ENCODE measurements at regions not wholly inside any gene's neighbourhood (a gene's known extent, or its start where the extent isn't known, plus 50 kb on each side); places are given as distances from the start of the nearest gene placed in this dataset.

DNA sequence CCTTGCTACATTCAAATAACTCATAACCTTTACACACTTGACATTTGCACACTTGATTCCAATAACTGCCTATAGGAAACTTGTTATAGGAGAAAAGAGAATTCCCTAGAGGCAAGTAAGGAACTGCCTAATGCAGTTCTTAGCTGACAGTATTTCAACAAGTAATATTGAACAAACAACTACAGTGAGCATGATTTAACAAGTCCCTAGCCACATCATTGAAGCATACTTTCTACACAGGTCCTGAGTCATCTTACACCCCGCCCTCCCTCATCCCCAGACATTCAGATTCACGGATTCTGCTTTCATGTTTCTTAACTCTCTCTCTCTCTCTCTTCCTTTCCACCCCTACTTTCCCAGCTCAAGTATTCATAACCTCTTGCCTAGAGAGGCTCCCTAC, 153.5 kb downstream of the LSM5 start:
- DNase-seq, result no peak

DNA sequence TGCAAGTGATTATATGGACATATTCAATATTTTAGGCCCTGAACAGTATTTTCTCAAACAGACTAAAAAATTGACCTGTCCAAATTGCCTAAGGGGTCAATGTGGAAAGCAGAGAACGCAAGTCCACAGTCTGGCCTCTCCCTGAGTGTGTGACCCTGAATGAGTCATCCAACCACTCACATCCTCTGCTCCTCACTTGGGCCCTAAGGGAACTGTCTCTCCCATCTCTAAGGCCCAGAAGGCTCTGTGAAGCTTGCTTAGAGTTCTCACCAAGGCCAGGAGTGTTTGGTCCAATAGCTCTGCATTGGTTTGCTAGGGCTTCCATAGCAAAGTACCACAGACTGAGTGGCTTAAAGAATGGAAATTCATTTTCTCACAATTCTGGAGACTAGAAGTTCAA, 155.1 kb downstream of the LSM5 start:
- DNase-seq, result no peak

- DNase-seq, result no peak
These were observed 159.6 kb downstream of the LSM5 start for GRCh38 chr7:32330602-32331001.

- DNase-seq, result no peak
These were observed 164.1 kb downstream of the LSM5 start for GRCh38 chr7:32326078-32326477.

DNA sequence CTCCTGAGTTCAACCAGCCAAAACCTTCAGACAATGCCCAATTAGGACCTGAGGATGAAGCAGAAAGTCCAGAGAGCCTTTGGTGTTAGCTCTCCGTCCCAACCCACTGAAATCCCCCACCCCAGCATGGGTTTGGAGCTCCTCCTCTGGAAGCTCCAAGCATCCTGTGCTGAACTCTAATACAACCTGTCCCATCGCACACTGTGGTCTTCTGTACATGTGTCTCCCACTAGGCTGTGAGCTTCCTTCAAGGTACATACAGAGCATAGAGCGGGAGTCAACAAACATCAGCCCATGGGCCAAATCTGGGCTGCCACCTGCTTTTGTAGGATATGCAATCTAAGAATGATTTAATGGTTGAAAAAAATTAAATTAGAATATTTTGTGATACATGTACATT, 166.5 kb downstream of the LSM5 start:
- DNase-seq, result no peak

GRCh38 chr7:32319012-32319382, 171.2 kb downstream of the LSM5 start:
- DNase-seq, result no peak

DNA sequence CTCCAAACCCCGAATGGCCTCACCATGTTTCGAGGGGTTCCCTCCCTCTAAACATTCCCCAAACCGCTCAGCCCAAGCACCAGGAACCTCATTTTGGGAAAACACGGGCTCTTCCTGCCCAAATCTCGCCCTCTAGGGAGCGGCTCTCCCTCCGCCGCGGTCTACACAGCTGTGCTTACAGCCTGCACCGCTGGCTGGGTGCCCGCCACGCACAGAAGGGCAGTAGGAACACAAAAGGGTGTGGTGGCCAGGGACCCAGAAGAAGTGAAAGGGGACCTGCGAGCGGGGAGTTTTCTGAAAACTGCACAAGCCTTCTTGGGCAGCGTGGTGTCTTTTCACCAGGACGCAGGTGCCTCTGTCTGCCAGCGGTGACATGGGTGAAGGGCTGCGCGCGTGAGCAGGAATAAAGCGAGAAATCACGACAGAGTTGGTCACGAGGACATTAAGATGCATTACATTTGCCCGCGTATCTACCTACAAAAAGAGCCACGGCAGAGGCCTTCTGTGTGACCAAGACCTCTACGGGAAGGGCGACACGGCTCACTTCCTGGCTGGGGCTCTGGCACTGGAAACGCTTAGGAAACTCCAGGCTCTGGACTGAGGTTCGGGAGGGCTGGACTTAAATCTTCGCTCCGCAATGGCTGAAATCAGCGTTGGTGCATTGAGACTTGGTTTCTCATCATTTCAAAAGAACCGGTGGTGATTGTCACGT, 171.7 kb downstream of the LSM5 start:
- no peak for DNase-seq

DNA sequence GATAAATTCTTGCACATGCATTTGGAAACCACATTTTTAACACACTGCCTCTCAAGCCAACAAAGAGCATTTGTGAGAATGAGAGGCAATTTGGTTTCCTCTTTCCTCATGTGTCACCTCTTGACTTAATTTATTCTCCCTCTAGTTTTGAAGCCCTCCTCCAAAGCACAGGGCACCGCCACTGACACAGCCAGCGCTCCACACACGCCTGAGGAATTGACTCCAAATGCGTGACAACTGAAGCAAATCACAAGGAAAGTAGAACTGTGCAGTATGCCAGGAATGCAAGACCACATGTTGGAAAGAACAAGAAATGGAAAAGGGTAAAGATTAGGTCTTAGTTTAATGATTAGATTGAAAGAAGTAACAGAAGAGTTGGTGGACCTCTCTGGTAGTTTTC, 173.3 kb downstream of the LSM5 start:
- no peak for DNase-seq

DNA sequence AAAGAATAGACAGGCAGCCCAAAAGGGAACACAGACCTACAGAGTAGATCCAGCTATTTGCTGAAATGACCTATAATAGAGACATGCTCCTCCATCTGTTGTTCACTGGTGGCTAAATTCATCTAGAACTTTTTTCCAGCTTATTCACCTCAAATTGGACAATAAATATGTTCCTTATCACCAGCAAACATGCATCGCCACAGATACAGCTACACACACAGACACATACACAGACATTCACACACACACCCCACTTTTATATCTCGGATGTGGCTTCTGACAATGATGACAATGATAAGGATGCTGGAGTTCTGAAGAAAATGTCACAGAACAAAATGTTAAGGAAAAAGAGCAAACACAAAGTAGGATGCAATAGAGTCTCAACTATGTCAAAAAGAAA, 175.4 kb downstream of the LSM5 start:
- DNase-seq, result no peak

- DNase-seq, result no peak
These were observed 188.8 kb downstream of the LSM5 start for GRCh38 chr7:32301427-32301826.

DNA sequence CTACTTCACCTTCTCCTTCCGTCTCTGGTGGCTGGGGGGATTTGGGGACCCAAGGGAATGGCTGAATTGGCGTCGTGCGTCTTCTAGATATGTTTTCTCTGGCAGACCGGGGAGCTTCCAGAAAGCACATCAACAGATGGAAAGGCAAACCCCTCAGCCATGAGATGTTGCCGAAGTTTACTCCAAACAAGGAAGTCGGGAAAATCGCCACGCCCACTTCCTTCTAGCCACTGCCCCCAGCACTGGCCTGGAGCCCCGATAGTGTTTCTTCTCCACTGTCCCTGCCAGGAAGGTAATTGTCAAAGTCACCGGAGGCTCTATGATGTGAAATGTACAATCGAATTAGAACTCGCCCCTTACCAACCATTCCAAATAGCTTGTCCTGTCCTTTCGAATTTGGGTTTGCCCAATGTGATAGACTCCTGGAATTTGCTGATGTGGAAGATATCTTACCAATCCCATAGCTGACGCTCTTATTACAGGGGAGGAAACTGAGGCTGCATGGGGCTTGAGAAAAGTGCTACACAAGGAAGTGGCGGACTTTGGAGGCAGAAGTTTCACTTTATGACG, 191.0 kb downstream of the LSM5 start:
- DNase-seq, result peak; percentile 29

DNA sequence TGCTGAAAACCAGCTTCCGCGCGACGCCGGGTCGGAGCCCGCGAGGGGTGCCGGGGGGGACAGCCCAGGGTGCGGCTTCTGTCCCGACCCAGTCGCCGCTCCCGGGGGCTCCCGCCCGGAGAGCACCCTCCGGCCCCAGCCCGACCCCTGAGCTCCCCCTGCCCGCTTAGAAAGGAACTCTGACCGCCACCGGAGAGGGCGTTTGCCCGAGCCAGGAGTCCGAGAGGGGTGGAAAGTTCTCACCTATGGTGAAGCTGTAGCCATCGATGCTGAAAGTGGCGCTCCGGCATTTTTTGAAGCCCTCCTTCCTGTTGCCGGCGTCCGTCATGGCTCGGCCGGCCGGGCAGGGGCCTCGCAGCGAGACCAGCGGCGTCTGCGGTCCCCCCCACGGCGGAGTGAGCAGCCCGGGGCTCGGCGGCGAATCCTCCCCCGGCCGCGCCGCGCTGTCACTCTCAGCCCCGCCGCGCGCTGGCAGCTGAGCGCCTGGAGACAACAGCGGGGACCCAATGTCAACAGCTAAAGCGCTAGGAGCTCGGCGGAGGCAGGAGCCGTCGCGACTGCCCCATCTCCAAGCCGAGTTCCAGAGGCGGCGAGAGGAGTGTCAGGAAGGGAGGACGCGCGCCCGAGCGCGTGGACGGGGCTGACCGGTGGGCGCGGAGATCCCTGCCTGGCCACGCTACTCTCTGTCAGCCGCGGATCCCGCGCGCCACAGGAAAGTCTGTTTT, 191.6 kb downstream of the LSM5 start:
- no peak for DNase-seq

- peak; percentile 81 for DNase-seq
These were observed 196.3 kb downstream of the LSM5 start for GRCh38 chr7:32293833-32294232.

- DNase-seq, result peak; percentile 99
These were observed 200.3 kb downstream of the LSM5 start for GRCh38 chr7:32289651-32290414.

DNA sequence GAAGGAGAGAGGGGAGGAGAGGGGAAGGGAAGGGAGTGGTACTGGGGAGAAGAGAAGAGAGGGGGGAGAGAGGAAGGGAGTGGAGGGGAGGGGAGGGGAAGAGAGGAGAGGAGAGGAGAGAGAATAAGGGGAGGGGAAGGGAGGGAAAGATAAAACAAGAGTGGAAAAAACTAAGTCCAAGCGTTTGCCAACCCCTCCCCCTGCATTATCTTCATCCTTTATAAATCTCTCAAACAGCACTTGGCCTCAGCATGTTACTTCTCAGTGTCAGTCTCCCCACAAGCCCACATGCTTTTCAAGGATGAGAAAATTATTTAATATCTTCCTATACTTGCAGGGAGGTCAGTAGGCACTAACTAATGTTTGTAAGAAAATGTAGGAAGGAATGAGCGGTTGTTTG, 204.5 kb downstream of the LSM5 start:
- no peak for DNase-seq

- peak; percentile 74 for DNase-seq
These were observed 206.6 kb downstream of the LSM5 start for GRCh38 chr7:32283546-32283945.

DNA sequence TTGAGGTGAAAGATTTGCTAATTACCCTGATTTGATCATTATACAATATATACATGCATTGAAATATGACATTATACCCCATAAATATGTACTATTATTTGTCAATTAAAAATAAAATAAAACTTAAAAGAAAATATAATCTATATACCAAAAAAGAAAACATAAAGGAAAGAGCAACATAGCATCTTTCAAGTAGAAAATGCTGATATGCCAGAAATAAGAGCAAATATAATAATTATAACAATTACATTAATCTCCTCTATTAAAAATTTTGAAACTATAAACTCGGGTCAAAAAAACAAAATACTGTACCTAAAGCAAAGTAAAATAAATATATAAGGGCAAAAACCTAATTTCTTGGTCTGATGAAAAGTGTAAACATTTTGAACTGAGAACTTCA, 209.3 kb upstream of the PDE1C start:
- DNase-seq, result no peak

DNA sequence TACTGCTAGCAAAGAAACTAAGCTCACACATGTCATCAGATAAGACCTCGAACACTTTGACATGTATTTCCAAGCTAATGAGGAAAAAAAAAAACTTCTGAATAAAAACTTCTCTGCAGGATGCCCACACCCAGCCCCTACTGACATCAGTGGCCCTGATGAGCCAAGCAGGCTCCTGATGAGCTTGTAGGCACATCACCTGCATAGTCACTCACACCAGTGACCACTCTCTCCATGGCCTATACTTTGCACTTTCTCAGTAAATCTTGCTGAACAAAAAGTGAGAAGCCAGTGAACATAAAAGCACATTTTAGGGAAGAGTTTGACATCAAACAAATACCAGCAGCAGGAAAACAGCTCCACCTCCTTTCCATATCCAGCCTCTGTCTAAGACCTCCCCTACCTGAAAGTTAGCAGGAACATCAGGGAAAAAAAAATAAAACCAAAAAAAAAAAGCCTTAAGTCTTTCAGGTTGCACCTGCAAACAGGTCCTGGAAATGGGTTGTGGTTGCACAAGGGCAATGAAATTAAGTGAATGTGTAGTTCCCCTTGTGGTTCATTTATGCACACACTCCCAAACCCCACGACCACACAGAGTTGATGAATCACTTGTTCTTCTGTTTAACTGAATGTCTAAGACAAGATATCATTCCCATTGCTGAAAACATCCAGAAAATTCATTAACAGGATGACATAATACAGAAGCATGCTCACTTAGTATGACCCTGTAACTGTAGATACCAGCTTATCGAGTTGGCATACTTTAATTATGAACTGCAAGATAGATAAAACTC, 205.2 kb upstream of the PDE1C start:
- DNase-seq, result no peak

GRCh38 chr7:32273297-32273696, 203.1 kb upstream of the PDE1C start:
- no peak for DNase-seq

- DNase-seq, result no peak
These were observed 196.8 kb upstream of the PDE1C start for GRCh38 chr7:32266932-32267475.

DNA sequence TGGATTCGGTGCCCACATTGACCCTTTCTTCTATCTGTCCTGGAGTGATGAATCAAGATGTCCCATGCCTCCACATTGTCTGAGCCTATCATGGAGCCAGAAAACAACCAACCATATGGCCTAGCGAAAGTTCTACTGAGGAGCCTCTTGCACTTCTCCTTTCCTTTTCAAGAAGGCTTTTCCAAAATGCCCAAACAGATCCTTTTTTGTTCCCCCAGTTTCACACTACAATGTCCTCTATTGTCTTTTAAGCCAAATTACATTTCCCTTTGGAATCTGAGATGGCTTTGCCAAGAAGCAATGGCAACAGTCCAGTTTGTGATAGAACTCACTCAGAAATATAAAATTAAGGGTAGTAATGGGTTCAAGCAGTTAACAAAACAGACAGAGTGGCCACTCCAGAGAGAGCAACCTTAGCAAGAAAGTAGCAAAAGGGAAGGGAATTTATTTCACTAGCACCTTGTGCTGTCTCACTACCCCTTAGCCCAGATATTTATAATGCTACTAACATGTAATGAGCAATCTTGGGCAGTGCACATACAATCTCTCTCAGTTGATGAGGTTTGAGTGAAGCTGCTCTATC, 194.6 kb upstream of the PDE1C start:
- no peak for DNase-seq

DNA sequence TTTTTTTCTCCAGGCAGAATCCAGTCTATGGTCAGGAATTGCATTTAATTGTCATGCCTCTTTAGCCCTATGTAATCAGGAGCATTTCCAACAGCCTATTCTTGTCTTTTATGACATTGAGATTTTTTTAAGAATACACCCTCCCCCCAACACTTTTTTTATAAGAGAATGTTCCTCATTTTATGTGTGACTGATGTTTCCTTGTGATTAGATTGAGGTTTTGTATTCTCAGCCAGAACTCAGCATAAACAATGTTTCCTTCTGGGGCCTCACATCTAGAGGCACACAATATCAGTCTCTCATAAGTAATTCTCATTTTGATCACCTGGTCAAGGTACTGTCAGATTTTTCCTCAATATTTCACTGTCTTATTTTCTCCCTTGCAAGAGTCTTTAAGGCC, 193.4 kb upstream of the PDE1C start:
- no peak for DNase-seq

Data from DMS 273 treated with DMSO at 0.1 percent for 48 hours (cell line).